Activated T-cell treated with anti-CD3 and anti-CD28 coated beads, Interleukin-2, amount 50 U/mL, for 24 hours (primary cell): ENCODE measurements at regions not wholly inside any gene's neighbourhood (a gene's known extent, or its start where the extent isn't known, plus 50 kb on each side); places are given as distances from the start of the nearest gene placed in this dataset.
"Not testable (repeated sequence)": the region's sequence is repeated elsewhere in the genome, so short reads cannot be mapped to it uniquely, and the experiment has no call there.

ENCODE experiments used
- DNase-seq: peaks from one replicate; pipeline ENCODE4 v3.0.0-alpha.2; 2020
- H3K27ac Mint-ChIP-seq: 2 replicates; pipeline ENCODE4 v1.8.0; 2020; ENCODE audit warnings: mild to moderate bottlenecking, mixed read lengths
- H3K27me3 Mint-ChIP-seq: 2 replicates; pipeline ENCODE4 v1.8.0; 2020; ENCODE audit warnings: mixed read lengths
- H3K36me3 Mint-ChIP-seq: 2 replicates; pipeline ENCODE4 v1.8.0; 2020; ENCODE audit warnings: low read depth, mixed read lengths
- H3K4me1 Mint-ChIP-seq: 2 replicates; pipeline ENCODE4 v1.8.0; 2020; ENCODE audit warnings: low read depth, mixed read lengths
- H3K4me3 Mint-ChIP-seq: 2 replicates; pipeline ENCODE4 v1.8.0; 2020; ENCODE audit warnings: mild to moderate bottlenecking, moderate library complexity, mixed read lengths
- H3K9me3 Mint-ChIP-seq: 2 replicates; pipeline ENCODE4 v1.8.0; 2020; ENCODE audit warnings: mixed read lengths

GRCh38 chr2:16184945-16185660 is 244.8 kb downstream of the MYCN start:
- Mint-ChIP-seq H3K36me3 (no peaks in the 10 kb centered on the region), H3K27me3 (peaks cover 12% of the 10 kb centered on the region), H3K9me3 (no peaks in the 10 kb centered on the region), H3K4me3 (no peak overlapping the region), H3K27ac (no peak overlapping the region), H3K4me1 (no peaks in the 10 kb centered on the region)
- no peak for DNase-seq

GRCh38 chr2:16184341-16184890 is 244.1 kb downstream of the MYCN start:
- H3K27me3 Mint-ChIP-seq, result peaks cover 12% of the 10 kb centered on the region
- H3K36me3 Mint-ChIP-seq, result no peaks in the 10 kb centered on the region
- no peaks in the 10 kb centered on the region for H3K9me3 Mint-ChIP-seq
- H3K4me1 Mint-ChIP-seq, result no peaks in the 10 kb centered on the region
- H3K27ac Mint-ChIP-seq, result no peak overlapping the region
- DNase-seq, result no peak
- H3K4me3 Mint-ChIP-seq, result no peak overlapping the region

GRCh38 chr2:16183345-16183744 is 243.0 kb downstream of the MYCN start:
- Mint-ChIP-seq H3K4me3 (no peak overlapping the region), H3K9me3 (no peaks in the 10 kb centered on the region), H3K27me3 (peaks cover 12% of the 10 kb centered on the region), H3K27ac (no peak overlapping the region), H3K4me1 (no peaks in the 10 kb centered on the region), H3K36me3 (no peaks in the 10 kb centered on the region)
- DNase-seq, result no peak

GRCh38 chr2:16182841-16183240 is 242.5 kb downstream of the MYCN start:
- no peak overlapping the region for H3K27ac Mint-ChIP-seq
- no peaks in the 10 kb centered on the region for H3K36me3 Mint-ChIP-seq
- no peaks in the 10 kb centered on the region for H3K4me1 Mint-ChIP-seq
- H3K9me3 Mint-ChIP-seq, result no peaks in the 10 kb centered on the region
- H3K4me3 Mint-ChIP-seq, result no peak overlapping the region
- H3K27me3 Mint-ChIP-seq, result peaks cover 9% of the 10 kb centered on the region
- no peak for DNase-seq

GRCh38 chr2:16182311-16182815 is 242.0 kb downstream of the MYCN start:
- not testable (repeated sequence) for H3K36me3 Mint-ChIP-seq, DNase-seq, H3K27ac Mint-ChIP-seq, H3K27me3 Mint-ChIP-seq, H3K4me3 Mint-ChIP-seq, H3K9me3 Mint-ChIP-seq, H3K4me1 Mint-ChIP-seq

GRCh38 chr2:16181741-16182090 is 241.4 kb downstream of the MYCN start:
- H3K9me3 Mint-ChIP-seq, result no peaks in the 10 kb centered on the region
- H3K4me1 Mint-ChIP-seq, result no peaks in the 10 kb centered on the region
- H3K27me3 Mint-ChIP-seq, result peaks cover 9% of the 10 kb centered on the region
- no peaks in the 10 kb centered on the region for H3K36me3 Mint-ChIP-seq
- H3K4me3 Mint-ChIP-seq, result no peak overlapping the region
- no peak for DNase-seq
- H3K27ac Mint-ChIP-seq, result no peak overlapping the region

- no peaks in the 10 kb centered on the region for H3K36me3 Mint-ChIP-seq
- H3K27ac Mint-ChIP-seq, result no peak overlapping the region
- H3K4me3 Mint-ChIP-seq, result no peak overlapping the region
- H3K9me3 Mint-ChIP-seq, result no peaks in the 10 kb centered on the region
- peaks cover 9% of the 10 kb centered on the region for H3K27me3 Mint-ChIP-seq
- no peak for DNase-seq
- H3K4me1 Mint-ChIP-seq, result no peaks in the 10 kb centered on the region
These were observed 240.9 kb downstream of the MYCN start for GRCh38 chr2:16181062-16181740.

- no peak for DNase-seq
- Mint-ChIP-seq H3K9me3 (no peaks in the 10 kb centered on the region), H3K27me3 (peaks cover 9% of the 10 kb centered on the region), H3K4me1 (no peaks in the 10 kb centered on the region), H3K4me3 (no peak overlapping the region), H3K36me3 (no peaks in the 10 kb centered on the region), H3K27ac (no peak overlapping the region)
These were observed 240.3 kb downstream of the MYCN start for GRCh38 chr2:16180631-16181030.

- Mint-ChIP-seq H3K36me3 (no peaks in the 10 kb centered on the region), H3K9me3 (no peaks in the 10 kb centered on the region), H3K4me1 (no peaks in the 10 kb centered on the region), H3K27ac (no peak overlapping the region), H3K27me3 (peaks cover 9% of the 10 kb centered on the region), H3K4me3 (no peak overlapping the region)
- DNase-seq, result no peak
These were observed 239.5 kb downstream of the MYCN start for GRCh38 chr2:16179701-16180416.

GRCh38 chr2:16178551-16179130 is 238.3 kb downstream of the MYCN start:
- Mint-ChIP-seq H3K4me3 (no peak overlapping the region), H3K27me3 (peaks cover 6% of the 10 kb centered on the region), H3K4me1 (no peaks in the 10 kb centered on the region), H3K36me3 (no peaks in the 10 kb centered on the region), H3K9me3 (no peaks in the 10 kb centered on the region), H3K27ac (no peak overlapping the region)
- DNase-seq, result no peak

GRCh38 chr2:16177671-16178180 is 237.4 kb downstream of the MYCN start:
- Mint-ChIP-seq H3K4me1 (no peaks in the 10 kb centered on the region), H3K27me3 (peaks cover 3% of the 10 kb centered on the region), H3K9me3 (no peaks in the 10 kb centered on the region), H3K36me3 (no peaks in the 10 kb centered on the region), H3K4me3 (no peak overlapping the region), H3K27ac (no peak overlapping the region)
- no peak for DNase-seq

- no peaks in the 10 kb centered on the region for H3K9me3 Mint-ChIP-seq
- DNase-seq, result no peak
- no peak overlapping the region for H3K27ac Mint-ChIP-seq
- H3K4me1 Mint-ChIP-seq, result no peaks in the 10 kb centered on the region
- H3K27me3 Mint-ChIP-seq, result peaks cover 3% of the 10 kb centered on the region
- H3K4me3 Mint-ChIP-seq, result no peak overlapping the region
- H3K36me3 Mint-ChIP-seq, result no peaks in the 10 kb centered on the region
These were observed 236.7 kb downstream of the MYCN start for GRCh38 chr2:16176971-16177480.

- Mint-ChIP-seq H3K4me3 (no peak overlapping the region), H3K27ac (no peak overlapping the region), H3K4me1 (no peaks in the 10 kb centered on the region), H3K27me3 (no peaks in the 10 kb centered on the region), H3K9me3 (no peaks in the 10 kb centered on the region), H3K36me3 (no peaks in the 10 kb centered on the region)
- DNase-seq, result no peak
These were observed 235.0 kb downstream of the MYCN start for GRCh38 chr2:16175247-16175825.

- H3K9me3 Mint-ChIP-seq, result no peaks in the 10 kb centered on the region
- no peaks in the 10 kb centered on the region for H3K36me3 Mint-ChIP-seq
- DNase-seq, result no peak
- H3K4me1 Mint-ChIP-seq, result no peaks in the 10 kb centered on the region
- H3K27ac Mint-ChIP-seq, result no peak overlapping the region
- H3K27me3 Mint-ChIP-seq, result no peaks in the 10 kb centered on the region
- no peak overlapping the region for H3K4me3 Mint-ChIP-seq
These were observed 234.3 kb downstream of the MYCN start for GRCh38 chr2:16174693-16175045.
